Mammary epithelial cell (primary cell): ENCODE measurements at regions not wholly inside any gene's neighbourhood (a gene's known extent, or its start where the extent isn't known, plus 50 kb on each side); places are given as distances from the start of the nearest gene placed in this dataset.

Source experiments
- EZH2 ChIP-seq: IDR thresholded peaks from 2 replicates; pipeline ENCODE4 v1.6.1; 2012; ENCODE audit warnings: low read length, inconsistent platforms, borderline replicate concordance
- TF ChIP-seq, protein P1 (sequence below), 2 donors: IDR thresholded peaks in 1 of 2; conservative IDR thresholded peaks in 1 of 2; 2 replicates each; pipeline ENCODE4 v1.5.1; 2011 to 2012; ENCODE audit warnings: inconsistent platforms in 2 of 2, low read length in 2 of 2, mild to moderate bottlenecking in 2 of 2, control low read depth in 1 of 2, low read depth in 1 of 2; ENCODE audit not compliant: insufficient read depth in 1 of 2; ENCODE audit errors: extremely low read depth in 1 of 2

DNA sequence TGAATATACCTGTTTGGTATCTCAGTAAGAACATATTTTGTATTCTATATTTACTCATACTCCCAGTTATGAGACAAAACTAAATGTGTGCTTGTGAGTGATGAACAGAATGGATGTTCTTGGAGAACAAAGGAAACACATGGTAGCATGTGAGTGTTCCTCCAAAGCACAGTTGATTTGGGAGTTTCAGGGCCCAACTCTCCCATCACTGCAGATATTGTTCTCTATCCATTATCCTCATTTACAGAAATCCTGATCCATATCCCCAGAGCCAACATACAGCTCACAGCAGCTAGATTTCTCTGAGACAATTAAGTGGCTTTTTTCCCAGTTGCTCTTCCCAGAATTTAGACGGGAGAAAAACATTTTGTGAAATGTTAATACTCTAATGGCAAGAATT lies 75.6 kb upstream of the MAPRE2 start:
- TF ChIP-seq, protein P1, sequence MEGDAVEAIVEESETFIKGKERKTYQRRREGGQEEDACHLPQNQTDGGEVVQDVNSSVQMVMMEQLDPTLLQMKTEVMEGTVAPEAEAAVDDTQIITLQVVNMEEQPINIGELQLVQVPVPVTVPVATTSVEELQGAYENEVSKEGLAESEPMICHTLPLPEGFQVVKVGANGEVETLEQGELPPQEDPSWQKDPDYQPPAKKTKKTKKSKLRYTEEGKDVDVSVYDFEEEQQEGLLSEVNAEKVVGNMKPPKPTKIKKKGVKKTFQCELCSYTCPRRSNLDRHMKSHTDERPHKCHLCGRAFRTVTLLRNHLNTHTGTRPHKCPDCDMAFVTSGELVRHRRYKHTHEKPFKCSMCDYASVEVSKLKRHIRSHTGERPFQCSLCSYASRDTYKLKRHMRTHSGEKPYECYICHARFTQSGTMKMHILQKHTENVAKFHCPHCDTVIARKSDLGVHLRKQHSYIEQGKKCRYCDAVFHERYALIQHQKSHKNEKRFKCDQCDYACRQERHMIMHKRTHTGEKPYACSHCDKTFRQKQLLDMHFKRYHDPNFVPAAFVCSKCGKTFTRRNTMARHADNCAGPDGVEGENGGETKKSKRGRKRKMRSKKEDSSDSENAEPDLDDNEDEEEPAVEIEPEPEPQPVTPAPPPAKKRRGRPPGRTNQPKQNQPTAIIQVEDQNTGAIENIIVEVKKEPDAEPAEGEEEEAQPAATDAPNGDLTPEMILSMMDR (conservative IDR thresholded peaks at IDR 0.05 in 1 of 2, IDR thresholded peaks at IDR 0.05 in 1 of 2; ENCODE audit: extremely low read depth in 1 of 2, insufficient read depth in 1 of 2, low read depth in 1 of 2, low read length in 2 of 2) = no peak
- TF ChIP-seq EZH2 = no peak
